Renal cortical epithelial cell (primary cell): ENCODE measurements at regions not wholly inside any gene's neighbourhood (a gene's known extent, or its start where the extent isn't known, plus 50 kb on each side); places are given as distances from the start of the nearest gene placed in this dataset.
A peak's percentile ranks its signal among the peaks of the same experiment; 100 is the strongest.
"Not testable (repeated sequence)": the region's sequence is repeated elsewhere in the genome, so short reads cannot be mapped to it uniquely, and the experiment has no call there.

Experiments used
- DNase-seq: peaks from one replicate; pipeline ENCODE4 v3.0.0-alpha.2; 2011; ENCODE audit warnings: low read depth

DNA sequence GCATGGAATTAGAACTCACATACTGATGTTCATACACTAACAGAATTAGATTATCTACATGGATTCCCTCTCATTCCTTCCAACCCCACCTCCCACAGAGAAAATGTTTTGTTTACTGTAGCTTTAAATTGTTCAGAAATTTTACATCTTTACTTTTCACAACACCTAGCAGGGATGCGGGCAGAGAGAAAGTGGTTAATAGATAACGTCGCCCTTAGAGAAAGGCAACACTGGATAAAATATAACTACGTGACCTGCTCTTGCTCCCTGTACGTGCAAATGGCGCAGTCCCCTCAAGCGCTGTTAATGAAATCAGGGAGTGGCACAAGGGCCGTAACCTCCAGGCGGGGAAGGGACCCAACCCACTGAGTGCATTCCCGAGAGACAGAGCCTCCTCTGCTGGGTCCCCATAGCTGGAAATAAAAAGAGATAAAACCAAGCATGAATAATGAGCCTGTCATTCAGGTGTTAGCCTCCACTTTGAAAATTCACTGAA is 125.3 kb upstream of the DAPK1 start:
- peak; percentile 96 for DNase-seq

DNA sequence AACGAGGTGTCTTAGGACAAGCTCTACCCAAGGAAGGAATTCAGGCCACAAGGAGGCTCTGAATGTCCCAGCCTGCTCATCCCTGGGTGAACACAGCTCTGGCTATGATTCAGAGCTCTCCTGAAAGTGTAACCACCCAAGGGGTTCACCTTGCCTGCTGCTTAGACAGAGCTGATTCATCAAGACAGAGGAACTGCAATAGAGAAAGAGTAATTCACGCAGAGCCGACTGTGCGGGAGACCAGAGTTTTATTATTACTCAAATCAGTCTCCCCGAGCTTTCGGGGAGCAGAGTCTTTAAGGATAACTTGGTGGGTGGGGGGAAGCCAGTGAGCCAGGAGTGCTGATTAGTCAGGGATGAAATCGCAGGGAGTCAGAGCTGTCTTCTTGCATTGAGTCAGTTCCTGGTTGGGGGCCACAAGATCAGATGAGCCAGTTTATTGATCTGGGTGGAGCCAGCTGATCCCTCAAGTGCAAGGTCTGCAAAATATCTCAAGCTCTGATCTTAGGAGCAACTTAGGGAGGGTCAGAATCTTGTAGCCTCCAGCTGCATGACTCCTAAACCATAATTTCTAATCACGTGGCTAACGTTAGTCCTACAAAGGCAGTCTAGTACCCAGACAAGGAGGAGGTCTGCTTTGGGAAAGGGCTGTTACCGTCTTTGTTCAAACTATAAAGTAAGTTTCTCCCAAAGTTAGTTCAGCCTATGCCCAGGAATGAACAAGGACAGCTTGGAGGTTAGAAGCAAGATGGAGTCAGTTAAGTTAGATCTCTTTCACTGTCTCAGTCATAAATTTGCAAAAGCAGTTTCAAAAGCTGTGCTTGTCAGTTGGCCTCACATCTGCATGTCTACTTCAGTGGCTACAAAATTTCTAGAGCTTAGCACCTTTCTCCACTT is 123.4 kb upstream of the DAPK1 start:
- DNase-seq: peak; percentile 96

DNA sequence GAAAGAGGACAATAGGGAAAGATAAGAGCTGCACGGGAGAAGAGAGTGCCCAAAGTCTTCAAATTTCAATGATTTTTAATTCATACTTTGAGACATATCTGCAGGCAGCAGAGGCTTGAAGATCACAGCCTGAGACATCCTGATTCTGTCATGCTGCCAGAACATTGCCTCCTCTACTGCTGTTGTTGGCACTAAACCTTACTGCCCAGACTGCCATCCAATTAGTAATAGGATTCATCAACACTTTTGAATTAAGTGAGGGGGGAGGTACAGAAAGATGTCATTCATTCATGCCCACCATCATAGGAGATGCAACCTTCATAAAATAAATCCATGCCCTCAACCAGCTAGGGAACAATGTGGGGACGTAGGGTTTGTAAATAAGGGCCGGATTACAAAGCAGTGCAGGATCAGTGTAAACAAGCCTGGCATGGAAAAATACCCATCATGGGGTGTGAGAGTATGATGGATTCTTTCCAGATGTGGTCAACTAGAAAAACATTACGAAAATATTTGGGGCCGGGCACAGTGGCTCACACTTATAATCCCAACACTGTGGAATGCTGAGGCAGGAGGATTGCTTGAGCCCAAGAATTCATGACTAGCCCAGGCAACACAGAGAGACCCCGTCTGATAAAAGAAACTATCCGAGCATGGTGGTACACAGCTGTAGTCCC is 122.1 kb upstream of the DAPK1 start:
- peak; percentile 83 for DNase-seq

DNA sequence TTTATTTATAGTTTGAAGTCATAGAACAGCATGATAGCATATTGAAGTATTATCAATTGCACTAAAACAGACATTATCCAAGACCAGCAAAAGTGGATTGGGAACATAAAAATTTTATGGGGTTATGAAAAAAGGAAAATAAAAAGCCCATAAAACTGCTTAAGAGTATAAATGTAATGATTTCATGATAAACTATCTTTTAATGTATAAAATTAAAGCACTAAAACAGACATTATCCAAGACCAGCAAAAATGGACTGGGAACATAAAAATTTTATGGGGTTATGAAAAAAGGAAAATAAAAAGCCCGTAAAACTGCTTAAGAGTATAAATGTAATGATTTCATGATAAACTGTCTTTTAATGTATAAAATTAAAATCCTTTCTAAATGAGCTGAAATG is 119.0 kb upstream of the DAPK1 start:
- no peak for DNase-seq

DNA sequence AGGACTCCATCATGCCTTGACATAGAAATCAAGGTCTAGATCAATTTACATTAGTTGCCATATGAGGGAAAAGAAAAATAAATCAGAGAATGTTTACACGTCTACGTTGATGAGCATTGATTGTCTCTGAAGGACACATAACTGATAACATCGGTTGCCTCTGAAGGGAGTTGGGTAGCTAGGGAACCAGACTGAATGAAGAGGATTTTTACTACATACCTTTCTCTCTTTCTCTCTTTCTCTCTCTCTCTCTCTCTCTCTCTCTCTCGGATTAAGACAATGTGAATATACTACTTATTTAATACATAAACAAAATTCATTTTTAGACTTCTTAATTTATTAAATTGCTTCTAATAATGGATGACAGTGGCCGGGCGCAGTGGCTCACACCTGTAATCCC is 118.4 kb upstream of the DAPK1 start:
- no peak for DNase-seq

DNA sequence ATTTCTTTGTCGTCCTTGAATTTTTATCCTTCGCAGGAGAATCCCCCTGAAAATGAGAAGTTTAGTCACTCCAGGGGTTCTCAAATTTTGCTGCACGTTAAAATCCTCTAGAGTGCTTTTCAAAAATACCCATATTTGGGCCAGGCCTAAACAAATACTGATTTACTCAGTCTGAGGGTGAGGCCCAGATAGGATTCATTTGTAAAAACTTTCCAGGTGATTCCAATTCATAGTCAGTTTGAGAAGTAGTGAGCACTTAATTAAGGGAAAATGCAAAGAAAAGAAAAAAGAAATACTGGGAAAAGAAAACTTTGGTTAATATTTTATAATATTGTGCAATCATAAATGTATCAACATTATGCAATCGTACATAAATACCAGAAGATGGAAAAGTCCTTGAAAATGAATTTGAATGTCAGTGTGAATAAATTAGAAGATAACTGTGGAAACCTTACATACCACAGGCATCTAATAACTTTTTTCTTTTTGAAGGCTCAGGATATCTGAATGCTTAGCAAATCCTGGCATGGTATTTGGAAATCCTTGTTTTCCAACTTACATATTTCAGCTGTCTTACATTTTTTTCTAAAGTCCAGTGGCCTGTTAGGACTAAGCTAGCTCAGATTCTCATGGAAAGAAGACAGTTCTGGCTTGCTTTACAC is 116.5 kb upstream of the DAPK1 start:
- DNase-seq: peak; percentile 59

DNA sequence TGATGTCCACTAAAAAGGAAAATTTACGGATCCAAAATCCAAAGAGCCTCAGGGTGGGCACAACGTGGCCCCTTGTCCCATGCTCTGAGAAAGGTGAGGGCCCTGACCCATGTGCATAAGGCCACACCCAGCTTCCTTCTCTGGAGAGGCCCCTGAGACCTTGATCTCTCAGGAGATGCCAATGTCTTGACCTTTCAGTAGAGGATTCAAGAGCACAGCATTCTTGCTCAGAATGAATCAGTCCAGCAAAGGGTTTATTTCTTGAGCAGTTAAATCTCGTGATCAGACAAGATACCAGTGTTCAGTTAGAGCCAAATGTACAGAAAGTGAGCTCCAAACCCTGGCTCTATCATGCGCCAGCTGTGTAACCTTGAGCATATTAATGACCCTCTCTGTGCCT is 115.9 kb upstream of the DAPK1 start:
- DNase-seq: no peak

DNA sequence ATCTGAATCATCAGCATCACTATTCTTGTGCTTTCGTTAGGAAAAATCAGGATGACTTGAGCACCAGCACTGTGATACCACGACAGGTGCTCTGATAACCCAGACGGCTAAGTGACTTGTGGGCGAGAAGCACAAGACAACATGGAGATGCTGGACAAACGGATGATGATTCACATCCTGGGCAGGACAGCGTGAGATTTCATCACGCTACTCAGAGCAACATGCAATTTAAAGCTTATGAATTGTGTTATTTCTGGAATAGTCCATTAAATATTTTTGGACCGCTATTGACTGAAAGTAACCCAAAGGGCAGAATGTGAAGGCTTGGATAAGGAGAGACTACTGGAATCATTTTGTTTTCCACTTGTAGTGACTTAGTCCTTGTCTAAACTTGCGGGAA is 114.8 kb upstream of the DAPK1 start:
- DNase-seq: no peak

DNA sequence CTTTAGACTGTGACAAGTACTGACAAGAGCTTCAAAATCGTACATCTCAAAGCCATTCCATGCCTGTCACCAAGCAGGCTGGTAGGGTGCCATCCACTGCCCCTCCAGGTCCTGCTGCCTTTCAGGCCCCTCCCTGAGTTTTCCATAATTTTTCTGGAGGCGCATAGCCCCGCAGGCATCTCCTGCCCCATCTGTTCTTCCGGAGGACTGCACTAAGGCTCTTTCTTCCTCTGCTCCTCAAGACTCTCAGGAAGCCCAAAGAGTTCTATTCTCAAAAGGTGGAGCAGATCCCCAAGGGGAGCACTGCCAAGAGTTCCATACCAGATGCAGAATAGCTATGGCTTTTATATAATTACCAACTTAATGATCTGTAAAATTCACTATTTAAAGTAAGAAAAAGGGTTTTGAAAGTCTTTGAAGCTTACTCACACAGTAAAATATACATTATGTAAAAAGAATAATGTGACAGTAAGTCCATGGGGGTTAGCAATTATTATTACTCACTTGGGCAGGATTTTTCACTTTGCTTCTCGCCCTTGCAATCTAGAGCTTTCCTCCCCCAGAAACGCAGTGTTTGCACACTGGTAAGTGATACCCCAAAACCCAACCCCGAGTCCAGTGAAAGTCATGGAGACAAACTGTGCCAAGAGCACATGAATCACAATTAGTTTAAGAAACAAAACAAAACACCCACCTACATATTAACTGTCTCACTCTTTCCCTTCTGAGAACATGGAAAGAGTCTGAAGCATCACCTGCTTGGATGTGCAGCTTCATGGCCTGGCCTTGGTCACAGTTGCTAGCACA is 114.1 kb upstream of the DAPK1 start:
- DNase-seq: peak; percentile 59

DNA sequence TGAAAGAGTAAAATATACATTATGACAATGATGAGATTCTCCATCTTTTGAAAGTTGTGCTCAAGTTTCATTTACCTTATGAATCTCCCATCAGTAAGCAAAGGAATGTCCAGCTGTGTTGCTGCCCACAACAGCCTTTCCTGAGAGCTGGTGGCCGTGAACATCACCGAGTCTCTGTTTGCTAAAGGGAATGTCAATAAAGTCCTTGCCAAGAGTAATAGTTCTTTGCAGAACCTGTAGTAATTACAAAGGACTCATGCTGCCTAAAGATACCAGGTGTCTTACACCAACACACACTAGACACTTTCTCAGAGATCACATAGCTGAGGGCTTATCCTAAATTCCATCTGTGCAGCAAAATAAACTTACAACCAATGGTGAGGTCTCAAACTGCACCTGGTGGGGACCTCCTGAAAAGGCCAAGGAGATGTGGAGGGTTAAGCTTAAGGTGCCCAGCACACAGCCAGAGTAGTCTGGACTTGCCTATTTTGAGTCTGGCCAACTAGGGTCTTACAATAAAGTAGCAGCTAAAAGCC is 111.1 kb upstream of the DAPK1 start:
- DNase-seq: peak; percentile 46

DNA sequence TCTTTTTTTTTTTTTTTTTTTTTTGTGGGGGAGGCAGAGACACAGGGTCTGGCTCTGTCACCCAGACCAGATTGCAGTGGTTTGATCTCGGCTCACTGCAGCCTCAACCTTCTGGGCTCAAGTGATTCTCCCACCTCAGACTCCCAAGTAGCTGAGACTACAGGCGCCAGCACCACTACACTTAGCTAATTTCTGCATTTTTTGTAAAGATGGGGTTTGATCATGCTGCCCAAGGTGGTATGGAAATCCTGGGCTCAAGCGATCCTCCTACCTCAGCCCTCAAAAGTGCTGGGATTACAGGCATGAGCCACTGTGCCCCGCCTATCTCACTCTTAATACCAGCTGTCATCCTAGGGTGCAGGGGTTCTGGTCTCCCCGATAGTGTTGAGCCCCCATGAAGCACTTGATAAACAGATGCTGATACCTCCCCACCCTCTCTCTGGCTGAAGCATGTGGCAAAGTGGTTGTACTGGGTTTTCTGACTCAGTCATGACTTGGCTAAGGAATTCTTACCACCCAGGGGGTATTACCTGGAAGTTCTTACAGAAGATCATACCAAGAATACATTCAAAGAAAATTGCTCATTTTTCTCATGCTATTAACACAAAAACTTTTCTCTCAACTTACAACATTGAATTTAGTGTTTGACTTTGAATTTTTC is 110.2 kb upstream of the DAPK1 start:
- peak; percentile 92 for DNase-seq

DNA sequence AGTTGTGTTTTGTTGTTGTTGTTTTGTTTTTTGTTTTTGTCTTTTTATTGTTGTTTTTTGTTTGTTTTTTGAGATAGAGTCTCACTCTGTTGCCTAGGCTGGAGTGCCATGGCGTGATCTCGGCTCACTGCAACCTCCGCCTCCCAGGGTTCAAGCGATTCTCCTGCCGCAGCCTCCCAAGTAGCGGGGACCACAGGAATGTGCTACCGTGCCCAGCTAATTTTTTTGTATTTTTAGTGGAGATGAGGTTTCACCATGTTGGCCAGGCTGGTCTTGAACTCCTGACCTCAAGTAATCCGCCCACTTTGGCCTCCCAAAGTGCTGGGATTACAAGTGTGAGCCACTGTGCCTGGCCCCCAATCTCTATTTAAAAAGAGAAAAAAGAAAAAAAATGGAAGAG is 109.0 kb upstream of the DAPK1 start:
- not testable (repeated sequence) for DNase-seq

DNA sequence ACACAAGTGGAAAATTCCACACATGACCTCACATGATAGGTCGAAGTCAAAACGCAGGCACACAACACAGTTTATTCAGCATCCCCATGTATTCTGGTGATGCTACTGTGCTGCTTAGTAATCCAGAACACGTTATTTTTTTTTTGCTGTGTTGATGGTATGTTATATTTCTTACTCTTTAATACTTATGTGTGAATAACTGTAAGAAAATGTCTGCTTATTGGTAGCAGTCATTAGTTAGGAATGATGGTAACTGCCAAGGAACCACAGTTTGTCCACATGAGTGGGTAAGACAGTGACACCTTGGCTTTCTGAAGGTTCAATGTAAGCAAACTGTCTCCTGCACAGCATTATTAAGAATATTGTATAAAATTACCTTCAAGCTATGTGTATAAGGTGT is 107.7 kb upstream of the DAPK1 start:
- peak; percentile 84 for DNase-seq

DNA sequence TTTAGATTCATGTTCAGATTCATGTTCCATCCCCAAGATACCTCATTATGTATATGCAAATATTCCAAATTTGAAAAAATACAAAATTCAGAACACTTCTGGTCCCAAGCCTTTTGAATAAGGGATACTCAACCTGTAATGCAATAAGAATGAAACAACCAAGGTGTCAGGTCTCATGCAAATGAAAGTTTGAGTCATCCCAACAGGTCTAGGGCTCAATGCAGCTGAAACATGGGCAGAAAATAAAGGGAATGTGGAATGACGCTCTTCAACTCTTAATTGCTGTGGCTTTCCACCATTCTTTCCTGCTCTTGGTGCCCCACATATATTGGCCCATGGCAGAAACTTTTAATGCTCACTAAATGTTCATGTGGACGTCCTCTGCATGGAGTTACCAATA is 107.3 kb upstream of the DAPK1 start:
- peak; percentile 65 for DNase-seq

DNA sequence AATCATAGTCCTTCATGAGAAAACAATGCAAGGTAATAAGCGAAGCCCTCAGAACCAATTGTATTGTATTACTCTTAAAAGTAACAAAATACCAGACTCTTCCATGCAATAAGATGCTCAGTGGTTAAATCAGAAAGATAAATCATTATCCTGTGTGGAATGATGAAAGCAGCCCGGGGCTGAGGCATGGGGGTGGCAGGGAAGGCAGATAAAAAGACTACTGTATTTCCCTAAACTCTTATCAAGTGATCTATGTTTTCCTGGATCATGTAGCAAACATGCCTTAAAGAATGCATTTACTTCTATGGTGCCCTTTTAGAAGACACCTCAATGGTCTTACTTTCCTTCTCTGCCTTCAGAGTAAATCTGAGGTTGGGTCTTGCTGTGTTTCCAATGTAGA is 105.6 kb upstream of the DAPK1 start:
- DNase-seq: no peak

DNA sequence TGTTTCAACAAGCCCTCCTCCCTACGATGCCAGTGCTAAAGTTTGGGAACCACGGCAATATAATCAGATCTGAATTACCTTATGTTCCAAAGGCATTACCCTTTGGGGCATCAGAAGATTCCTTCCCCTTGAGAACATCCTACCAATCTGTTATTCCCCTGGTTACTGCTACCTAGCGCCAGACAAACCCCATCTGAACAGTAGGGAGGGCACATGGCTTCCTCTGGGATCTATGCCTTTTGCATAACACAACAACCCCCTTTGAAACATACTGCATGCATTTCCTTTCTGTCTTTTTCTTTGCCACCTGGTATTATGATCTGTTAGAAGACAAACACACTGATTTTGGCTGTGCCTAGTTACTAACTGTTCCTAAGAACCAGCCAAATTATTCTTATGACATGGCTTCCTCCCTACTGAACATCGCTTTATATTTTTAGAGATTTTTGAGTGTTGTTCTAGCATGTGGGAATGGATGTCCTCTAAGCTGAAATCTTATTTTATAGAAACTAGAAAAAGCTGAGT is 103.9 kb upstream of the DAPK1 start:
- no peak for DNase-seq

DNA sequence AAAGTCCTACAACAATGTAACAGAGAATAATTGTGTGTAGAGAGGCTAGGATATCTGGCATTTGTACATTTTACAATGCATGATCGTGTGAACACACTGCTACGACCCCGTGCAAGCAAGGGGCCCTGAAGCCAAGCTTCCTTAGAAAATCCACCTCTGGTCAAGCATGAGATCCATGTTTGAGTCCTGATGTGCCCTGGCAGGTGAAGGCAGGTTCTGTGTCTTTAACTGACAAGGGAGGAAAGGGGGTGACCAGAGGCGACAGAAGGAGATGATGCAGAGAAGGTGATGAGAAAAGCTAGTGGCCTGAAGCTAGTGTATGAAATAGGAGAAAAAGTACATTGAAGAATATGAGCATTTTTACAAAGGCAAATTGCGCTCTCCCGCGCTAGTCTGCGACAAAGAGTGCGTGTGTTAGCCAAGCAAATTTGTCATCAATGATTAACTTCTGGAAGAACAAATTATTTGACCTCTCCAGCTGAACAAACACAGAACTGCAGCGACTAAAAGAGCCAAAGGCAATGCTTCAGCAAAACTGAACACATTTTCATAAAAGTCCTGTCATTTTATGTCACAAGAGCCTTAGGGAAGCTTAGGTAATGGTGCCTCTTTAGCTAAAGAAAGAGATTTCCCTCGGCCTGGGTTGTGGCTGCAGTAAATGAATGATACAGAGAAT is 101.7 kb upstream of the DAPK1 start:
- DNase-seq: peak; percentile 94

DNA sequence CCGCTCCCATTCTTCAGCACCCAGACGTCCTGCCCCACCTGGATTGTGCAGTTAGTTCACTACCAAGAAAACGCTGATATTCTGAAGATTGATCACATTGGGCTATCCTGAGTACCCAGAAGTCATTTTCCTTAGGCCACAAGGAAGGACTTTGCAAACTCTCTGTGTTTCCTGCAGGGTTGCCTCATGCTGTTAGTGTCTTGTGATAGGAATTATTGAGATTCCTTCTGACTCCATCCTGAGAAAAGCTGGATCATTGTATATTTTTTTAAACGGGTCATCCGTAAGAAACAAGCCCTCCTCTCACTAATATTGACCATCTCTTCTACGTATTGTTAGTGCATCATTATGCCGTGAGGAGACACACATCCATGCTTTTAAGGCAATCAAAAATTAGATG is 96.0 kb upstream of the DAPK1 start:
- no peak for DNase-seq

DNA sequence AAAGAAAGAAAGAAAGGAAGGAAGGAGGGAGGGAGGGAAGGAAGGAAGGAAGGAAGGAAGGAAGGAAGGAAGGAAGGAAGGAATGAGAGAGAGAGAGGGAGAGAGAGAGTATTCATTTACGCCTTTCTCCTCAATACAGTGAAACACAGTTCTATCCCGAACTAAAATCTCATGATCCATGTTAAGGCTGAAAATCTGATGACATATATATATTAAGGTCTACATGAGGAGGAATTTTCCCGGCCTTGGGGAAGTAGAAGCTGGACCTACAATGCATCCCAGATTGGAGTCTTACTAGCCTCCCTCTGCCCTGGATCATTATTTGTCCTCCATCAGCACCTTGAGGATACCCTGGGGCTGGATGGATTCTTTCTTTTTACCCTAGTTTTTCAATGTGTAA is 95.1 kb upstream of the DAPK1 start:
- no peak for DNase-seq
